NCI-H2081 treated with DMSO at 0.1 percent for 48 hours (cell line): ENCODE measurements at regions not wholly inside any gene's neighbourhood (a gene's known extent, or its start where the extent isn't known, plus 50 kb on each side); places are given as distances from the start of the nearest gene placed in this dataset.

Source experiments
- DNase-seq: peaks from one replicate; lab custom pipeline; 2025; lab: John Stamatoyannopoulos, UW

GRCh38 chr22:49567899-49568750, 259.5 kb downstream of the BRD1 start:
- DNase-seq = no peak

GRCh38 chr22:49566693-49567092, 261.0 kb downstream of the BRD1 start:
- DNase-seq = no peak

- no peak for DNase-seq
Measured at GRCh38 chr22:49566141-49566541, 261.5 kb downstream of the BRD1 start.

- DNase-seq = no peak
Measured at GRCh38 chr22:49565516-49565855, 262.2 kb downstream of the BRD1 start.

GRCh38 chr22:49564666-49565515, 262.8 kb downstream of the BRD1 start:
- DNase-seq = no peak

GRCh38 chr22:49564054-49564453, 263.6 kb downstream of the BRD1 start:
- DNase-seq = no peak

GRCh38 chr22:49562685-49563249, 264.9 kb downstream of the BRD1 start:
- DNase-seq = no peak

- DNase-seq = no peak
Measured at GRCh38 chr22:49561976-49562375, 265.7 kb downstream of the BRD1 start.

GRCh38 chr22:49561338-49561737, 266.3 kb downstream of the BRD1 start:
- DNase-seq = no peak

- DNase-seq = no peak
Measured at GRCh38 chr22:49555526-49555925, 272.1 kb downstream of the BRD1 start.

- DNase-seq = no peak
Measured at GRCh38 chr22:49554741-49555140, 272.9 kb downstream of the BRD1 start.

GRCh38 chr22:49554296-49554625, 273.4 kb downstream of the BRD1 start:
- no peak for DNase-seq

- DNase-seq = no peak
Measured at GRCh38 chr22:49553518-49554295, 274.0 kb downstream of the BRD1 start.

GRCh38 chr22:49553076-49553475, 274.6 kb downstream of the BRD1 start:
- DNase-seq = no peak

GRCh38 chr22:49551897-49552614, 275.6 kb downstream of the BRD1 start:
- no peak for DNase-seq

- DNase-seq = no peak
Measured at GRCh38 chr22:49551446-49551845, 276.2 kb downstream of the BRD1 start.

GRCh38 chr22:49550766-49551362, 276.8 kb downstream of the BRD1 start:
- DNase-seq = no peak

GRCh38 chr22:49550141-49550430, 277.6 kb downstream of the BRD1 start:
- DNase-seq = no peak

GRCh38 chr22:49549256-49550140, 278.2 kb downstream of the BRD1 start:
- DNase-seq = peak; percentile 10
